HCT116 (cell line): ENCODE measurements at regions not wholly inside any gene's neighbourhood (a gene's known extent, or its start where the extent isn't known, plus 50 kb on each side); places are given as distances from the start of the nearest gene placed in this dataset.

ENCODE experiments used
- CTCF ChIP-seq, 3 experiments: fragments of 200-600 bp in 1 of 3; sonication (generic) in 1 of 3; IDR thresholded peaks in 2 of 3; conservative IDR thresholded peaks in 1 of 3; 2 replicates each; pipeline ENCODE4 v1.5.1; 2012 to 2017; ENCODE audit warnings: low read depth in 2 of 3, low read length in 2 of 3, antibody characterized with exemption in 1 of 3, borderline replicate concordance in 1 of 3, control low read depth in 1 of 3, mild to moderate bottlenecking in 1 of 3, mixed read lengths in 1 of 3, mixed run types in 1 of 3, moderate library complexity in 1 of 3; ENCODE audit not compliant: insufficient read depth in 1 of 3
- JUND ChIP-seq: IDR thresholded peaks from 2 replicates; pipeline ENCODE4 v1.6.1; 2012

GRCh38 chr5:158086856-158087255 is 227.9 kb upstream of the CLINT1 start:
- no peak for TF ChIP-seq CTCF (IDR thresholded peaks at IDR 0.05 in 2 of 3, conservative IDR thresholded peaks at IDR 0.05 in 1 of 3; ENCODE audit: borderline replicate concordance in 1 of 3, insufficient read depth in 1 of 3, low read depth in 2 of 3, low read length in 2 of 3)
- no peak for TF ChIP-seq JUND
